CD4-positive, alpha-beta T cell (primary cell): ENCODE measurements at regions not wholly inside any gene's neighbourhood (a gene's known extent, or its start where the extent isn't known, plus 50 kb on each side); places are given as distances from the start of the nearest gene placed in this dataset.

Source experiments
- ATAC-seq: fragments of 200-7000 bp; cut with Tn5 transposase; one replicate; pipeline ENCODE4 v1.10.0; 2022; ENCODE audit warnings: mild to moderate bottlenecking; ENCODE audit not compliant: poor library complexity
- CTCF ChIA-PET: fragments of 350-600 bp; sonication (Branson Sonifier 250); formaldehyde crosslinking; loops from one replicate; lab custom pipeline; 2021; ENCODE audit warnings: antibody characterized with exemption, inconsistent platforms; lab: Charles Lee
- POLR2A ChIA-PET: fragments of 350-600 bp; sonication (Branson Sonifier 250); formaldehyde crosslinking; loops from one replicate; lab custom pipeline; 2021; ENCODE audit warnings: antibody characterized with exemption, inconsistent platforms; lab: Charles Lee
- DNase-seq, 14 experiments: peaks; one replicate each; pipeline ENCODE4 v3.0.0-alpha.2; 2013 to 2020; ENCODE audit warnings: mixed read lengths in 2 of 14
- H3K27ac ChIP-seq, 2 donors: one replicate each; pipeline versions ENCODE4 v1.5.1 to v1.7.0; 2013; ENCODE audit warnings: low read length in 2 of 2, low read depth in 1 of 2, mild to moderate bottlenecking in 1 of 2
- H3K27me3 ChIP-seq, 2 experiments: 1 replicate in 1 of 2; 2 replicates in 1 of 2; pipeline versions ENCODE4 v1.6.1 to v1.7.0; 2013; ENCODE audit warnings: low read length in 2 of 2, control low read depth in 1 of 2, mild to moderate bottlenecking in 1 of 2, moderate library complexity in 1 of 2; ENCODE audit not compliant: insufficient read depth in 2 of 2, control insufficient read depth in 1 of 2
- H3K36me3 ChIP-seq: one replicate; pipeline ENCODE4 v1.6.1; 2013; ENCODE audit warnings: low read length, control low read depth; ENCODE audit not compliant: insufficient read depth
- H3K4me1 ChIP-seq: one replicate; pipeline ENCODE4 v1.6.1; 2013; ENCODE audit warnings: low read length, control low read depth; ENCODE audit not compliant: insufficient read depth
- H3K4me3 ChIP-seq: one replicate; pipeline ENCODE4 v1.5.1; 2013; ENCODE audit warnings: mild to moderate bottlenecking, low read length, moderate library complexity
- H3K9me3 ChIP-seq, 2 experiments: 1 replicate in 1 of 2; 2 replicates in 1 of 2; pipeline versions ENCODE4 v1.6.1 to v1.7.0; 2013; ENCODE audit warnings: low read length in 2 of 2, mild to moderate bottlenecking in 2 of 2, control low read depth in 1 of 2, moderate library complexity in 1 of 2; ENCODE audit not compliant: control insufficient read depth in 1 of 2, insufficient read depth in 1 of 2
- H3K27ac Mint-ChIP-seq: one replicate; pipeline ENCODE4 v1.8.0; 2020; ENCODE audit warnings: mixed read lengths
- H3K27me3 Mint-ChIP-seq: one replicate; pipeline ENCODE4 v1.8.0; 2021; ENCODE audit warnings: mixed read lengths
- H3K36me3 Mint-ChIP-seq: one replicate; pipeline ENCODE4 v1.8.0; 2021; ENCODE audit warnings: low read depth, mixed read lengths
- H3K4me1 Mint-ChIP-seq: one replicate; pipeline ENCODE4 v1.8.0; 2021; ENCODE audit warnings: low read depth, mixed read lengths
- H3K4me3 Mint-ChIP-seq: one replicate; pipeline ENCODE4 v1.8.0; 2020; ENCODE audit warnings: mild to moderate bottlenecking, mixed read lengths
- H3K9me3 Mint-ChIP-seq: one replicate; pipeline ENCODE4 v1.8.0; 2020; ENCODE audit warnings: mixed read lengths
- intact Hi-C, 2 experiments: fragments of 100-400 bp; cut with DNase I in 1 of 2; cut with micrococcal nuclease in 1 of 2; formaldehyde crosslinking; loops; one replicate each; pipeline versions ENCODE4 v1.15.1 to v1.9.0; 2023 to 2025; cut with DNase I, micrococcal nuclease
- TF ChIP-seq, protein P1 (sequence below): fragments of 200-600 bp; IDR thresholded peaks from one replicate; pipeline ENCODE4 v1.8.0; 2022; ENCODE audit warnings: antibody characterized with exemption, mild to moderate bottlenecking

- H3K9me3 Mint-ChIP-seq, result no peaks in the 10 kb centered on the region
- H3K27me3 Mint-ChIP-seq, result no peaks in the 10 kb centered on the region
Observed at GRCh38 chr16:13322336-13322735, 420.9 kb downstream of the SHISA9 start.

DNA sequence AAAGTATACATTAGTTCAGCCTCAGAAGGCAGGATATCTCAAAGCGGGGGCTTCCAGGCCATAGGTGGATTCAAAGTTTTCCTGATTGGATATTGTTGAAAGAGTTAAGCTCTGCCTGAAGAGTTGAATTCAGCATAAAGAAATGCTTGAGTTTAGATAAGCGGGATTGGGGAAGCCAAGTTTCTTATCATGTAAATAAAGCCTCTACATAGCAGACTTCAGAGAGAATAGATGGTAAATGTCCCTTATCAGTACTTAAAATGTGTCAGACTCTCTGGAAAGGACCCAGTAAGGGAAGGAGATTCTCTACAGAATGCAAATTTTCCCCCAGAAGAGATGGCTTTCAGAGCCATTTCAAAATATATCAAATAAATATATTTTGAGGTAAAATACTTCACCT lies 423.5 kb downstream of the SHISA9 start:
- ChIA-PET POLR2A (no interaction called here), CTCF (no interaction called here)
- TF ChIP-seq, protein P1, sequence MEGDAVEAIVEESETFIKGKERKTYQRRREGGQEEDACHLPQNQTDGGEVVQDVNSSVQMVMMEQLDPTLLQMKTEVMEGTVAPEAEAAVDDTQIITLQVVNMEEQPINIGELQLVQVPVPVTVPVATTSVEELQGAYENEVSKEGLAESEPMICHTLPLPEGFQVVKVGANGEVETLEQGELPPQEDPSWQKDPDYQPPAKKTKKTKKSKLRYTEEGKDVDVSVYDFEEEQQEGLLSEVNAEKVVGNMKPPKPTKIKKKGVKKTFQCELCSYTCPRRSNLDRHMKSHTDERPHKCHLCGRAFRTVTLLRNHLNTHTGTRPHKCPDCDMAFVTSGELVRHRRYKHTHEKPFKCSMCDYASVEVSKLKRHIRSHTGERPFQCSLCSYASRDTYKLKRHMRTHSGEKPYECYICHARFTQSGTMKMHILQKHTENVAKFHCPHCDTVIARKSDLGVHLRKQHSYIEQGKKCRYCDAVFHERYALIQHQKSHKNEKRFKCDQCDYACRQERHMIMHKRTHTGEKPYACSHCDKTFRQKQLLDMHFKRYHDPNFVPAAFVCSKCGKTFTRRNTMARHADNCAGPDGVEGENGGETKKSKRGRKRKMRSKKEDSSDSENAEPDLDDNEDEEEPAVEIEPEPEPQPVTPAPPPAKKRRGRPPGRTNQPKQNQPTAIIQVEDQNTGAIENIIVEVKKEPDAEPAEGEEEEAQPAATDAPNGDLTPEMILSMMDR, result no peak
- no peak for DNase-seq
- intact Hi-C loops, result no loop called here
- Mint-ChIP-seq H3K4me1 (no peaks in the 10 kb centered on the region), H3K27ac (no peak overlapping the region), H3K27me3 (no peaks in the 10 kb centered on the region), H3K9me3 (no peaks in the 10 kb centered on the region), H3K4me3 (no peak overlapping the region), H3K36me3 (no peaks in the 10 kb centered on the region)
- Histone ChIP-seq H3K27me3 (no peaks in the 10 kb centered on the region), H3K9me3 (peaks cover 0 to 2% of the 10 kb centered on the region in 2 experiments), H3K4me1 (no peaks in the 10 kb centered on the region), H3K36me3 (no peaks in the 10 kb centered on the region), H3K27ac (no peak overlapping the region), H3K4me3 (no peak overlapping the region)
- no peak for ATAC-seq

More at GRCh38 chr16:13322336-13322735, 420.9 kb downstream of the SHISA9 start:
- Mint-ChIP-seq H3K4me3 (no peak overlapping the region), H3K36me3 (no peaks in the 10 kb centered on the region), H3K4me1 (no peaks in the 10 kb centered on the region), H3K27ac (no peak overlapping the region)
- ATAC-seq, result no peak
- H3K27ac ChIP-seq, result no peak overlapping the region
- POLR2A ChIA-PET, result no interaction called here
- DNase-seq, result no peak
- H3K27me3 ChIP-seq, result no peaks in the 10 kb centered on the region
- peaks cover 0 to 12% of the 10 kb centered on the region in 2 experiments for H3K9me3 ChIP-seq
- CTCF ChIA-PET, result no interaction called here
- H3K4me3 ChIP-seq, result no peak overlapping the region
- no peaks in the 10 kb centered on the region for H3K36me3 ChIP-seq
- no peaks in the 10 kb centered on the region for H3K4me1 ChIP-seq
- TF ChIP-seq, protein P1, result no peak
- intact Hi-C loops, result no loop called here

DNA sequence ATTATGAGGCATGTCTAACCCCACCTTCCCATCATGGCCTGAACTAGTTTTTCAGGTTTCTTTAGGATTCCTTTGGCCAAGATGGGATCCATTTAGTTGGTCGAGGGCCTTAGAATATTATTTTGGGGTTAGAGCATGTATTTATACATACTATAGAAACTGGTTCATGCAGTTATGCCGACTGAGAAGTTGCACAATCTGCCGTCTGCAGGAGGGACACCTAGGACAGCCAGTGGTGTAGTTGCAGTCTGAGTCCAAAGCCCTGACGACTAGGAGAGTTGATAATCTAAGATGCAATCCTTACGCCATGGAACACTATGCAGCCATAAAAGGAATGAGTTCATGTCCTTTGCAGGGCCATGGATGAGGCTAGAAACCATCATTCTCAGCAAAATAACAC lies 424.0 kb downstream of the SHISA9 start:
- Histone ChIP-seq H3K27me3 (no peaks in the 10 kb centered on the region), H3K27ac (no peak overlapping the region), H3K4me3 (no peak overlapping the region), H3K36me3 (no peaks in the 10 kb centered on the region), H3K4me1 (no peaks in the 10 kb centered on the region), H3K9me3 (no peaks in the 10 kb centered on the region)
- CTCF ChIA-PET, result no interaction called here
- intact Hi-C loops, result no loop called here
- POLR2A ChIA-PET, result no interaction called here
- ATAC-seq, result no peak
- TF ChIP-seq, protein P1, result no peak
- Mint-ChIP-seq H3K36me3 (no peaks in the 10 kb centered on the region), H3K4me3 (no peak overlapping the region), H3K4me1 (no peaks in the 10 kb centered on the region), H3K27ac (no peak overlapping the region), H3K27me3 (no peaks in the 10 kb centered on the region), H3K9me3 (peaks cover 2% of the 10 kb centered on the region)
- no peak for DNase-seq
